ENCODE measurements at regions not wholly inside any gene's neighbourhood (a gene's known extent, or its start where the extent isn't known, plus 50 kb on each side); places are given as distances from the start of the nearest gene placed in this dataset.
"Not testable (repeated sequence)": the region's sequence is repeated elsewhere in the genome, so short reads cannot be mapped to it uniquely, and the experiment has no call there.

DNA sequence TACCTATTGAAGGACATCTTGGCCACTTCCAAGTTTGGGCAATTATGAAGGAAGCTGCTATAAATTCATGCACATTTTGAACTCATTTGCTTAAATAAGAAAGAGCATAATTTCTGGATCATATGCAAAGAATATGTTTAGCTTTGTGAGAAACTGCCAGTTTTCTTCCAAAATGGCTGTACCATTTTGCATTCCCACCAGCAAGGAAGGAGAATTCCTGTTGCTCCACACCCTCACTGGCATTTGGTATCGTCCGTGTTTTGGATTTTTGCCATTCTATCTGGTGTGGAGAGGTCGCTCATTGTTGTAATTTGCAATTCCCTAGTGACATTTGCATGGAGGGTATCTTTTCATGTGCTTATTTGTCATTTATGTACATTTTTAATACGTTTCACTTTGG is 339.3 kb downstream of the DAD1 start:
- Mint-ChIP-seq H3K9me3 (no peaks in the 10 kb centered on the region), H3K4me1 (no peaks in the 10 kb centered on the region), H3K4me3 (no peak overlapping the region), H3K27me3 (no peaks in the 10 kb centered on the region), H3K27ac (no peak overlapping the region)
- no peak for DNase-seq
- no peak for ATAC-seq

DNA sequence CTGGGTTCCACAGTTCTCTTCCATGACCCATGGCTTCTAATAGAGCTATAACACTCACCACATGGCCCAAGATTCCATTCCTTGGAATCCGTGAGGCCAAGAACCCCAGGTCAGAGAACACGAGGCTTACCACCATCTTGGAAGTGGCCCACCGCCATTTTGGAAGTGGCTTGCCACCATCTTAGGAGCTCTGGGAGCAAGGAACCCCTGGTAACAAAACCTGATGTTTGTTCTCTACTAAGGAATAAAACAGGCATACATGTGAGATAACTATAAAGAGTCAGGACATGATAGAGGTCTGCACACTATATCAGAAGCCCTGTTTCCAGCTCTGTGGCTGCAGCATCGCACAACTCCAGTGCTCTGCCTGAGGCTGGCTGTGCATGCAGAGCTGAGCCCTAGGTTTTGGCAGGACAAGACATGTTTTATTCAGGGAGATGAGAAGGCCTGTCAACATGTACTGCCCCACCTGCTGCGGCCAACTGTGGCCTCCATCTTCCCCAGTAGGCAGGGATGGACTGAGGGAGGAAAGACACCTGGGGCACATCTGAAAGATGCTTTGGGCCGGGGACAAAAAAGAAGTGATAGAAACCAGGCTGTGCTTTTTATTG is 344.9 kb downstream of the DAD1 start:
- no peak for DNase-seq
- Mint-ChIP-seq H3K9me3 (no peaks in the 10 kb centered on the region), H3K4me1 (no peaks in the 10 kb centered on the region), H3K27ac (no peak overlapping the region), H3K4me3 (no peak overlapping the region), H3K27me3 (no peaks in the 10 kb centered on the region)
- ATAC-seq = no peak

DNA sequence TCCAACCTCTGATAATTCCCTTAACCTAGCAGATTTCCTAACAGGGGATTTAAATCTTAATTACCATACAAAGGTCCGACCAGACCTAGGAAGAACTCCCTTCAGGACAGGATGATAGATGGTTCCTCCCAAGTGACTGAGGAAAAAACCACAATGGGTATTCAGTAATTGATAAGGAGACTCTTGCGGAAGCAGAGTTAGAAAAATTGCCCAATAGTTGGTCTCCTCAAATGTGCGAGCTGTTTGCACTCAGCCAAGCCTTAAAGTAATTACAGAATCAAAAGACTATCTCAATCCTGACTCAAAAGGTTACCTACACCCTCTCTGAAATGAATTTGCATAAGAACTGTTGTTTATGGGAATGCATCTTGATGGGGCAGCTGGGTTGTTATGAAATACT is 350.7 kb downstream of the DAD1 start:
- not testable (repeated sequence) for H3K4me3 Mint-ChIP-seq, H3K27ac Mint-ChIP-seq, DNase-seq, H3K4me1 Mint-ChIP-seq, ATAC-seq, H3K9me3 Mint-ChIP-seq, H3K27me3 Mint-ChIP-seq

GRCh38 chr14:22233377-22233776 is 355.6 kb downstream of the DAD1 start:
- no peaks in the 10 kb centered on the region for H3K9me3 Mint-ChIP-seq

GRCh38 chr14:22232933-22233332 is 356.1 kb downstream of the DAD1 start:
- Mint-ChIP-seq H3K27me3 (no peaks in the 10 kb centered on the region), H3K27ac (no peak overlapping the region), H3K4me3 (no peak overlapping the region), H3K9me3 (no peaks in the 10 kb centered on the region), H3K4me1 (peaks cover 11% of the 10 kb centered on the region)
- no peak for ATAC-seq
- DNase-seq = no peak

More at GRCh38 chr14:22233377-22233776, 355.6 kb downstream of the DAD1 start:
- no peaks in the 10 kb centered on the region for H3K27me3 Mint-ChIP-seq
- ATAC-seq (no peak), DNase-seq (no peak)
- peaks cover 11% of the 10 kb centered on the region for H3K4me1 Mint-ChIP-seq
- H3K4me3 Mint-ChIP-seq = no peak overlapping the region
- no peak overlapping the region for H3K27ac Mint-ChIP-seq

- ATAC-seq (no peak), DNase-seq (no peak)
- no peaks in the 10 kb centered on the region for H3K27me3 Mint-ChIP-seq
- H3K27ac Mint-ChIP-seq = no peak overlapping the region
- H3K9me3 Mint-ChIP-seq = no peaks in the 10 kb centered on the region
- H3K4me3 Mint-ChIP-seq = no peak overlapping the region
- peaks cover 11% of the 10 kb centered on the region for H3K4me1 Mint-ChIP-seq
These were observed 356.5 kb downstream of the DAD1 start for GRCh38 chr14:22232486-22232885.

DNA sequence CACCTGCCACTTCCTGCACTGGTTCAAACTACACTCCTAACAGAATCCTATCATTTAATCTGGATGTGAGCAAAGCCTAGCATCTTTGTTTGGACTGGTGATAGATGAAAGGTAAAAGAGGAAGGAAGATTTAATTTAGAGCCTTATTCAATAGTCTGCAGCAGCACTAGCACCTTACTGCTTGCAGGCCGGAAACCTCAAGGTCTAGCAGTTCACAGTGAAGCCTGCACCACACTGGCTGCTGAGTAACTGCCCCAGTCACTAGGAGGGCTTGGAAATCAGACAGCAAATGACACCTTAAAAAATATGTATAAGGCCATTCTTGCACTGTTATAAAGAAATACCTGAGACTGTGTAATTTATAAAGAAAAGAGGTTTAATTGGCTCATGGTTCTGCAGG is 358.0 kb downstream of the DAD1 start:
- H3K27ac Mint-ChIP-seq = peak overlapping the region in 1 of 2 donors; percentile 74
- no peaks in the 10 kb centered on the region for H3K9me3 Mint-ChIP-seq
- H3K27me3 Mint-ChIP-seq = no peaks in the 10 kb centered on the region
- ATAC-seq (no peak), DNase-seq (no peak)
- peak overlapping the region; percentile 24 to 31 for H3K4me3 Mint-ChIP-seq
- H3K4me1 Mint-ChIP-seq = peaks cover 11% of the 10 kb centered on the region

DNA sequence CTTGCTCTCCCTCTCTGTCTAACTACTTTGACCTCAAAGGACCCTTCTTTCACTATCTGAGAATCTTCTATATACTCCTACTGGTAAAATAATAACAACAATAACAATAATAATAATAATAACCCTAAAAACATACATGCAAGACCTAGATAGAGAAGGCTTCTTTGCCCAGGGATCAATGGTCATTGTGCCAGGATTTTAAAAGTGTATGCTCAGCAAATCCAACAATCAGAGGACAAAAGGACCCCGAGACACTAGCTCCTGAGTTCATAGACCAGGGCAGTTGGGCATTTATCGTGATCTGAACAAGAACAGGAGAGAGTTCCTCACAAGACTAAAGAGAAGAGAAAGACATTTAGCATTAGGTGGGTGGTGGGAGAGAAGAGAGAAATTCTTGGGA is 358.5 kb downstream of the DAD1 start:
- DNase-seq (no peak), ATAC-seq (no peak)
- peak overlapping the region; percentile 24 to 31 for H3K4me3 Mint-ChIP-seq
- no peaks in the 10 kb centered on the region for H3K9me3 Mint-ChIP-seq
- H3K27me3 Mint-ChIP-seq = no peaks in the 10 kb centered on the region
- H3K4me1 Mint-ChIP-seq = peaks cover 11% of the 10 kb centered on the region
- no peak overlapping the region for H3K27ac Mint-ChIP-seq

DNA sequence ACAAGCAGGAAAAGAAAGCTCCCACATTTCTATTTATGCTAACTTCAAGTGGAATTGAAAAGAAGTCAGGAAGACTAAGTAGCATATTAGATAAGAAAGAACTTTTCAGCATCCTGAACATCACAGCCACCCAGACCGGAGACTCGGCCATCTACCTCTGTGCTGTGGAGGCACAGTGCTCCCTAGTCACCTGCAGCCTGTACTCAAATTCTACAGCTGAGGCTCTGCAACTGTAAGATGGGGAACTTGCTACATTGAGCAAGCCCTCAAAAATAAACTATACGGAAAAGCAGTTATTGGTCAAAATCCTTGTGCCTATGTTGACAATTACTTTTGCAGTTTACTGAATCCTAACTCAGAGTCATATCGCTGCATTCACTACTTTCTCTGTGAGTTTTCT is 361.9 kb downstream of the DAD1 start:
- no peak for DNase-seq
- peak overlapping the region in 1 of 2 donors; percentile 12 for H3K27ac Mint-ChIP-seq
- ATAC-seq = no peak
- H3K4me1 Mint-ChIP-seq = peaks cover 11% of the 10 kb centered on the region
- H3K4me3 Mint-ChIP-seq = peak overlapping the region; percentile 54 to 58
- no peaks in the 10 kb centered on the region for H3K9me3 Mint-ChIP-seq
- no peaks in the 10 kb centered on the region for H3K27me3 Mint-ChIP-seq

- peak in 1 of 2 donors; percentile 7 for DNase-seq
- Mint-ChIP-seq H3K27ac (peak overlapping the region in 1 of 2 donors; percentile 12), H3K4me3 (peak overlapping the region; percentile 54 to 58)
These were observed 362.6 kb downstream of the DAD1 start for GRCh38 chr14:22226381-22226780.

DNA sequence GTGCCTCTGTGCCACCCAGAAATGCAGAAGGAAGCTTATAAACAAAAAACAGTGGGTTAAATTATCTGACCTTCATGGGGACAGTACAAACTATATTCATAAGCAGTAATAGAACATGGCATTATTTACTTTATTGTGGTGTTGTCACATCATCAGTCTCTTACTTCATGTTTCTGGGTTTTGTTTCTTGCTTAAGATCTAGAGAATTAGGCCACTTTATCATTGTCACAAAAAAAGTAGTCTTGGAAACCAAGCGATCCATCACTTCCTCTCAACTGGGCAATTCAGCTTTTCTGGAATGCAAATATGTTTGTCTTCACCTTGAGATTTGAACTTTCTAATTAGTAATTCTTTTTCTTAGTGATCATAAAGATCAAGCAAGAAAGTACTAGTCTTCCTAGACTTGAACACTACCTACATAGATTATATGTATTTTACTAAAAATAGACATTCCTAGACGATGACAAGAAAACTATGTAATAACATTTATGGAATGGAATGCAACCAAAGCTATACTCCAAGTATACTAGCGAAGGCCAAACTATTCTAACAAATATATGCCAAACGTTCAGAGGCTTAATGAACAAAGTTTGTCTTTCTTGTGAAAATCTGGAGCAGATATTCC is 363.4 kb downstream of the DAD1 start:
- Mint-ChIP-seq H3K27ac (no peak overlapping the region), H3K4me1 (peaks cover 10% of the 10 kb centered on the region), H3K27me3 (no peaks in the 10 kb centered on the region), H3K4me3 (no peak overlapping the region), H3K9me3 (no peaks in the 10 kb centered on the region)
- DNase-seq = no peak
- ATAC-seq = no peak

More at GRCh38 chr14:22226381-22226780, 362.6 kb downstream of the DAD1 start:
- ATAC-seq = peak; percentile 56
- peaks cover 13% of the 10 kb centered on the region for H3K4me1 Mint-ChIP-seq
- H3K9me3 Mint-ChIP-seq = no peaks in the 10 kb centered on the region
- H3K27me3 Mint-ChIP-seq = no peaks in the 10 kb centered on the region

- ATAC-seq (no peak), DNase-seq (no peak)
- peaks cover 10% of the 10 kb centered on the region for H3K4me1 Mint-ChIP-seq
- no peaks in the 10 kb centered on the region for H3K27me3 Mint-ChIP-seq
- H3K9me3 Mint-ChIP-seq = no peaks in the 10 kb centered on the region
- H3K27ac Mint-ChIP-seq = peak overlapping the region in 1 of 2 donors; percentile 25
- peak overlapping the region; percentile 43 to 60 for H3K4me3 Mint-ChIP-seq
These were observed 367.5 kb downstream of the DAD1 start for GRCh38 chr14:22221508-22221907.

DNA sequence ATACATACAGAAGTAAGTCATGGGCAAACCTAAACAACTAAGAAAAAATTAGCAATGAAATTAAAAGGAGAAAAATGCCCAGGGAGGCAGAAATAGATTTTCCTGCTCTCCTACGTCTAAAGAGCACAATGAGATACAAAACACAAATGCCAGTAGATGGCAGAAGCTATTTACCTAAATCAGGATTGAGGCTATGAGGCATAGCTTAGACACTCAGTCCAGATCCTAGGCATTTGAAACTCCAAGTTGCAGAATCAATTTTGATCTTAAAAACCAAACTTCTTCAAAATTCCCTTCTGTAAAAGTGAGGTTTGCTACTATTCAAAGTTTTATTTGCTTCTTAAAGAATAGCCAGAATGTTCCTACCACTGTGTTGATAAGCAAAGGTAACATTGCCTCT is 368.6 kb downstream of the DAD1 start:
- no peak overlapping the region for H3K4me3 Mint-ChIP-seq
- ATAC-seq (no peak), DNase-seq (no peak)
- no peaks in the 10 kb centered on the region for H3K9me3 Mint-ChIP-seq
- peaks cover 10% of the 10 kb centered on the region for H3K4me1 Mint-ChIP-seq
- H3K27ac Mint-ChIP-seq = no peak overlapping the region
- H3K27me3 Mint-ChIP-seq = no peaks in the 10 kb centered on the region

DNA sequence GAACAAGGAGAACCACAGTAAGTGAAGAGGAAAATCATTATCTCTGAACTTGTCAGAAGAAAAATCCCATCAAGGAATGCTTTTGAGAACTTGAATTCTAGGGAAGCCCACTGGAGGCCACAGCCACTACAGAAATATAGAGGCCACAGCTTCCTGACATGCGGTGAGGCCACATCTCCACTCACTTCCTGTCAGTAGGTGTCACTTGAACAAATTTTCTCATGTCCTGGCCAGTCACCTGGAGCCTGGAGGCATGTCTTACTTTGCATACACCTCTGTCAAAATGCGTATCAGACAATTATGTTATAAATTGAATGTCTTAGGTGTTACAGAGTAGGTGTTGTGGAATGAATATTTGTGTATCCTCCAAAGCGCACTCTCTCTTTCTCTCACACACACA is 370.3 kb downstream of the DAD1 start:
- no peaks in the 10 kb centered on the region for H3K27me3 Mint-ChIP-seq
- no peak for ATAC-seq
- H3K9me3 Mint-ChIP-seq = no peaks in the 10 kb centered on the region
- no peak for DNase-seq
- peaks cover 10% of the 10 kb centered on the region for H3K4me1 Mint-ChIP-seq
- no peak overlapping the region for H3K4me3 Mint-ChIP-seq
- peak overlapping the region in 1 of 2 donors; percentile 69 for H3K27ac Mint-ChIP-seq

GRCh38 chr14:22213120-22213519 is 375.9 kb downstream of the DAD1 start:
- ATAC-seq (no peak), DNase-seq (no peak)
- no peak overlapping the region for H3K4me3 Mint-ChIP-seq
- no peaks in the 10 kb centered on the region for H3K4me1 Mint-ChIP-seq
- no peaks in the 10 kb centered on the region for H3K9me3 Mint-ChIP-seq
- H3K27me3 Mint-ChIP-seq = no peaks in the 10 kb centered on the region
- H3K27ac Mint-ChIP-seq = no peak overlapping the region

DNA sequence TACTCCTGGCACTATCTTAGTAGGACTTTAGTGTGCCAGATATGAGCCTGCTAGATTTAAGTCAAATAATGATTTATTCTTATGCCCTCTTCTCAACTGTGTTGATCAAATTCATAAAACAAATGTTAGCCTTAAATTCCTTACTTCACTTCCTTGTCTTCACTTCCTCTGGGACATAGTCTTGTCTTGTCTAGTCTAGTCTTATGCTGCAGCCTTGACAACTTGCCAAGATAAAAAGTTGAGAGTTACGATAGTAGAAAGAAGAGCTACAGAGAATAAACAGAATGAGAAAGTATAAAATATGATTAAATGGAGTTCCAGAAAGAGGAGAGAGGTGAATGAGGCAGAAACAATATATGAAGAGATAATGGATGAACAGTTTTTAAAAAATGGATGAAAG is 378.1 kb downstream of the DAD1 start:
- Mint-ChIP-seq H3K27me3 (no peaks in the 10 kb centered on the region), H3K9me3 (no peaks in the 10 kb centered on the region), H3K27ac (no peak overlapping the region), H3K4me1 (no peaks in the 10 kb centered on the region), H3K4me3 (no peak overlapping the region)
- DNase-seq (no peak), ATAC-seq (no peak)

GRCh38 chr14:22210026-22210425 is 379.0 kb downstream of the DAD1 start:
- no peaks in the 10 kb centered on the region for H3K9me3 Mint-ChIP-seq
- no peak overlapping the region for H3K4me3 Mint-ChIP-seq
- no peaks in the 10 kb centered on the region for H3K4me1 Mint-ChIP-seq
- ATAC-seq (no peak), DNase-seq (no peak)
- H3K27me3 Mint-ChIP-seq = no peaks in the 10 kb centered on the region
- H3K27ac Mint-ChIP-seq = no peak overlapping the region

Data from stimulated activated naive CD8-positive, alpha-beta T cell treated with anti-CD3 and anti-CD28 coated beads, Interleukin-15, amount 100 ng/mL, for 72 hours (primary cell).